Mammary epithelial cell (primary cell): ENCODE measurements at regions not wholly inside any gene's neighbourhood (a gene's known extent, or its start where the extent isn't known, plus 50 kb on each side); places are given as distances from the start of the nearest gene placed in this dataset.

ENCODE experiments used
- EZH2 ChIP-seq: IDR thresholded peaks from 2 replicates; pipeline ENCODE4 v1.6.1; 2012; ENCODE audit warnings: low read length, inconsistent platforms, borderline replicate concordance
- TF ChIP-seq, protein P1 (sequence below), 2 donors: IDR thresholded peaks in 1 of 2; conservative IDR thresholded peaks in 1 of 2; 2 replicates each; pipeline ENCODE4 v1.5.1; 2011 to 2012; ENCODE audit warnings: inconsistent platforms in 2 of 2, low read length in 2 of 2, mild to moderate bottlenecking in 2 of 2, control low read depth in 1 of 2, low read depth in 1 of 2; ENCODE audit not compliant: insufficient read depth in 1 of 2; ENCODE audit errors: extremely low read depth in 1 of 2

DNA sequence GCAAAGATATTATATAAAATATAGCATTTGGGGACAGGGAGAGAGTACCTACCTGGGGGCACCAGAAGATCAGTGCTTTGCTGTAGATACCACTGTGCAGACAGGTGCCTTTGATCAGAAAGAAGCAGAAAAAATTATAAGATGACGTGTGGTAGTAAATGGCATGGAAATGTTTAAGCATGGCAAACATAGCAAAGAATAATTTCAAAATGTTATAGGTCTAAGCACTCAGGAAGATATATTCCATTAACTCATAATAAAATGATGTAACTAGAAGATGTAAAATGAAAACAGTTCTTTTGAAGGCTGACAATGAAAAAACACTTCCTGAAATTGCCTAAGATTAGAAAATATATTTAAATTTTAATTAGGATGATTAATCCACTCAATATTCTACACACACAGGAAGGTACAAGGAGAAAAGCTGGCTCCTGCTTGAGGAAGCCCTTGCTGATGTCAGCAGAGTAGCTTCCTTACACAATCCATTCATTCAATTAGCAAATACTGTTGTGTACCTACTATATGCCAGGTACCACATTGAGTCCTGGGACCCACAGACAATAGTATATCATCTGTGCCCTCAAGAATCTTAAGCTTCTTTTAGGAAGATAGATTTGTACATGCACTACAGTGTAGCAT, 290.2 kb upstream of the CNR1 start:
- TF ChIP-seq, protein P1, sequence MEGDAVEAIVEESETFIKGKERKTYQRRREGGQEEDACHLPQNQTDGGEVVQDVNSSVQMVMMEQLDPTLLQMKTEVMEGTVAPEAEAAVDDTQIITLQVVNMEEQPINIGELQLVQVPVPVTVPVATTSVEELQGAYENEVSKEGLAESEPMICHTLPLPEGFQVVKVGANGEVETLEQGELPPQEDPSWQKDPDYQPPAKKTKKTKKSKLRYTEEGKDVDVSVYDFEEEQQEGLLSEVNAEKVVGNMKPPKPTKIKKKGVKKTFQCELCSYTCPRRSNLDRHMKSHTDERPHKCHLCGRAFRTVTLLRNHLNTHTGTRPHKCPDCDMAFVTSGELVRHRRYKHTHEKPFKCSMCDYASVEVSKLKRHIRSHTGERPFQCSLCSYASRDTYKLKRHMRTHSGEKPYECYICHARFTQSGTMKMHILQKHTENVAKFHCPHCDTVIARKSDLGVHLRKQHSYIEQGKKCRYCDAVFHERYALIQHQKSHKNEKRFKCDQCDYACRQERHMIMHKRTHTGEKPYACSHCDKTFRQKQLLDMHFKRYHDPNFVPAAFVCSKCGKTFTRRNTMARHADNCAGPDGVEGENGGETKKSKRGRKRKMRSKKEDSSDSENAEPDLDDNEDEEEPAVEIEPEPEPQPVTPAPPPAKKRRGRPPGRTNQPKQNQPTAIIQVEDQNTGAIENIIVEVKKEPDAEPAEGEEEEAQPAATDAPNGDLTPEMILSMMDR (conservative IDR thresholded peaks at IDR 0.05 in 1 of 2, IDR thresholded peaks at IDR 0.05 in 1 of 2; ENCODE audit: extremely low read depth in 1 of 2, insufficient read depth in 1 of 2, low read depth in 1 of 2, low read length in 2 of 2), result no peak
- TF ChIP-seq EZH2, result no peak
